HG02943 (cell line): ENCODE measurements at regions not wholly inside any gene's neighbourhood (a gene's known extent, or its start where the extent isn't known, plus 50 kb on each side); places are given as distances from the start of the nearest gene placed in this dataset.
"Not testable (repeated sequence)": the region's sequence is repeated elsewhere in the genome, so short reads cannot be mapped to it uniquely, and the experiment has no call there.

ENCODE experiments used
- ATAC-seq: cut with Tn5 transposase; IDR thresholded peaks from one replicate; pipeline ENCODE4 v1.9.1; 2021; ENCODE audit warnings: mild to moderate bottlenecking, low read depth, moderate library complexity; ENCODE audit not compliant: unreplicated experiment

- no peak for ATAC-seq
These were observed 79.7 kb upstream of the SSBP2 start for GRCh38 chr5:81830596-81830995.

DNA sequence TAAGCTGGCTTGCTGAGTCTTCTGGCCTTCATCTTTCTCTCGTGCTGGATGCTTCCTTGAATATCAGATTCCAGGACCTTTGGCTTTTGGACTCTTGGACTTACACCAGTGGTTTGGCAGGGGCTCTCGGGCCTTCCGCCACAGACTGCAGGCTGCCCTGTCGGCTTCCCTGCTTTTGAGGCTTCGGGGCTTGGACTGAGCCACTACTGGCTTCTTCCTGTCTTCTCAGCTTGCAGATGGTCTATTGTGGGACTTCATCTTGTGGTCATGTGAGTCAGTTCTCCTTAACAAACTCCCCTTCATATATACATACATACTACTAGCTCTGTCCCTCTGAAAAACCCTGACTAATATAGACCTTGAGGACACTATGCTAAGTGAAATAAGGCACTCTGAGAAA, 78.3 kb upstream of the SSBP2 start:
- no peak for ATAC-seq

DNA sequence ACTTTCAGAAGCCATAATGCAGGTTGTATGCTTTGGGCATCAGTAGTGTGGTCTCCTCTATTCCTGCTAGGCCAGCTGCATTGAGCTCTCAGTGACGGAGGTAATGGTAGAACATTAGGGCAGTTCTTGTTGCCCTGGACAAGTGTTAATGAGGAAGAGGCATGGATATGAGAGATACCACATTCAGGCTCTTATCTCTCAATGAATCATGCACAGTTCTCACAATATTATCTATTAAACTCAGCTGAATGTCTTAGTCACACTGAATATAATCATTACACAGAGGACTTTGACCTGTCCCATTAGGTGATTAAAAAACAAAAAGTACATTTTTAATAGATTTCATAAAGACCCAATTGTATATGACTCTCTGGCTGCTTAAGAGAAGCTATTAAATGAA, 76.6 kb upstream of the SSBP2 start:
- no peak for ATAC-seq

DNA sequence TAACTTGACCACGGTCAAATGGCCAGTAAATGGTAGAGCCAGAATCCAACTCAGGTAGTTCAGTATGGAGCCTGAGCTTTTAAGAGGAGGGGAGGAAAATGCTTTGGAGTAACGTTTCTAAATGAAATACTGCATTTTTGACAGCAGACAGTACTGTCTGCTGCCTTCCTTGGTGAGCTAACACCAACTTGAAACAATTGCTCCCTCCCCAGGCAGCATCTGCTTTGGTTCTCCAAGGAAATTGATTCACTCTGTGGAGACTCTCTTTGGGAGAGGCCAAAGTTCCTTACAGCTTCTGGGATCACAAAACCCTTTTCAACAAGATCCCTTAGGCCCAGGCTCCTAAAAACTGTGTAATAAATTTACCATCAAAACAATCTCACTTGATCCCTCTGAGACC, 75.2 kb upstream of the SSBP2 start:
- no peak for ATAC-seq

DNA sequence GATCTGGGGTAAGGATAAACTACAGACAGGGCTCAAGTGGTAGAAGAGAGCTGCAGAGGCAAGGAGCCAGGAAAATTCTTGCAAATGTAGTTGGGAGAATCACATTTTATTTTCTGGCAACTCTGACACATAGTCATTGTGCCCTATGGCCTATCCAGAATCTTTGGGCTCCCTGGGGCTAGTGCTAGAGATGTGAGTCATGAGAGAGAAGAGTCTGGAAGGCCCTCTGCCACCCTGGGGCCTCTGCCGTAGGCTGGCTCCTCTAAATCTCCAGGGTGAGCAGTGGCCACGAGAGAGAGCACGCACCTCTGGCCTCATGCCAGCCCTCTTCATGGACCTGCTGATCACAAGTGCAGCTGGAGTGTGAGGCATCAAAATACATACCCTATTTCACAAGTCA, 74.3 kb upstream of the SSBP2 start:
- ATAC-seq, result no peak

DNA sequence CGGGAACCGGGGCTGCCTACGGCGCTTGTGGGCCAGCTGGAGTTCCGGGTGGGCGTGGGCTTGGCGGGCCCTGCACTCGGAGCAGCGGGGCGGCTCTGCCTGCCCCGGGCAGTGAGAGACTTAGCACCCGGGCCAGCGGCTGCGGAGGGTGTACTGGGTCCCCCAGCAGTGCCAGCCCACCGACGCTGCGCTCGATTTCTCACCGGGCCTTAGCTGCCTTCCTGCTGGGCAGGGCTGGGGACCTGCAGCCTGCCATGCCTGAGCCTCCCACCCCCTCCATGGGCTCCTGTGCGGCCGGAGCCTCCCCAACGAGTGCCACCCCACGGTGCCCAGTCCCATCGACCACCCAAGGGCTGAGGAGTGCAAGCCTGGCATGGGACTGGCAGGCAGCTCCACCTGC, 72.8 kb upstream of the SSBP2 start:
- not testable (repeated sequence) for ATAC-seq

DNA sequence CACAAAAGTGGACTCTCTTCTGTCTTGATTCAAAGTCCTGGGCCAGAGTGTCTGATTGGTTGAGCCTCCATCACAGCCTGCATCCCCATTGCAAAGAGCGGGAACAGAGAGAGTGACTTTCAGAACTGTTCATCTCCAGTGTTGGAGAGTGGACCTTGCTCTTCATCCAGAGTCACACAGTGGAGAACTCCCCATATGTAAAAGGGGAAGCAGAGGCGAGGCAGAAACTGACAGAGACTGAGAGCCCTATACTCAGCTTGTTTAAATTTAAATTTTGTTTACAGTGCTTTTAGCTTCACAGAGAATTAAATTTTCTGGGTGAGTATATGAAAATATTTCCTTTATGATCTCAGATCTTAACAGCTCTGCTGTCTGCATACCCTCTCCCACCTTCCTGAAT, 70.0 kb upstream of the SSBP2 start:
- no peak for ATAC-seq

- no peak for ATAC-seq
These were observed 69.4 kb upstream of the SSBP2 start for GRCh38 chr5:81820318-81820636.

DNA sequence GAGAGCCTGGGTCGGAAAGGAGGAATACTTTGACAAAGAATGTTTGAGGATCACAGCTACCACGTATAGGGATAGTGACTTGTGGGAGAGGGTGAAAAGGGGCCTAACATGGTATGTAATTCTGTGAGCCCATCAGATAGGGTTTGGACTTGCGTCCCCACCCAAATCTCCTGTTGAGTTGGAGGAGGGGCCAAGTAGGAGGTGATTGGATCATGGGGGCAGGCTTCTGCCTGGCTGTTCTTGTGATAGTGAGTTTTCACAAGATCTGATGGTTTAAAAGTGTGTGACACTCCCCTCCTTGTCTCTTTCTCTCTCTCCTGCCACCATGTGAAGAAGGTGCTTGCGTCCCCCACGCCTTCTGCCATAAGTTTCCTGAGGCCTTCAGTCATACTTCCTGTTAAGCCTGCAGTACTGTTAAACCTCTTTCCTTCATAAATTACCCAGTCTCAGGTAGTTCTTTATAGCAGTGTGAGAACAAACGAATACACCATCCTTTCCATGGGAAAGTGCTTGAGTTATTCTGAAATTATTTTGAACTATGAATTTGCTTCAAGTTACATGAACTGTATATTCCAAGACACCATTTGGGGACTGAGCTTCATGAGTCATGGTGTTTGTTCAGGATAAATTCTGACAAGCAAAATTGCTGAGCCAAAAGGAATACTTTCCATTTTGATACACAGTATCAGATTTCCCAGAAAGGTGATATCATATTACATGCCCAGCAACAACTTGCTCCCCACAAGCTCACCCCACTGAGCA, 68.8 kb upstream of the SSBP2 start:
- ATAC-seq, result no peak

DNA sequence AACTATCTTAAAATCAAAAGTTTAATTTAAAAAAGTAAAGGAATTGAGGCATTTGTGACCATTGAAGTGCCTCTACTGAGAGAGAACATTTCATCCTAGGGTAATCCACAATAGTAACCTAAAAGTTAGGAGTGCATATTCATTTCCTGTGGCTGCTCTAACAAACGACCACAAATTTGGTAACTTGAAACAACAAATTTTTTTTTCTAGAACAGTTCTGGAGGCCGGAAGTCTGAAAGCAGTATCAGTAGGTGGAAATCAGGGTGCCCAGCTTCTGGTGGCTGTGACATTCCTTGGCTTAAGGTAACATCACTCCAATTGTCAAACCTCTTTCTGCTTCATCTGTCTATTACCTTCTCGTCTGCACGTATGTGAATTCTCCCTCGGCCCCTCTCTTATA, 67.1 kb upstream of the SSBP2 start:
- no peak for ATAC-seq

DNA sequence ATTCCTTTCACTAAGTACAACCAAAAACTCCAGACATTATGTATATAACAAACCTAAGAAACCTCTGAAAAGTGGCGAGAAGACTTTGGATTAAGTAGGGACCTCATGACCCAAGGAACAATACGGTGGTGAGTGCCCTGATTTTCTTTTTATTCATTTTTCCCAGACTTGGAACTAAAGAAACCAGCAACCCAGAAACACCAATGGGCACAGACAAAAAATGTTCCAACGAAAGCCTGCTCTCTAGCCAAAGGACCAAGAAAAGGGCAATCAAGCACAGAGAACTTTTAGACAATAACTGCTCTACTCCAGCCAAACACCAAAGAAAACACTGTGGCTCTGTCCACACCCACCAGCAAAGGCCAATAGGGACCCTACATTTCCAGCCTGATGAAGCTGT, 66.2 kb upstream of the SSBP2 start:
- ATAC-seq, result no peak

GRCh38 chr5:81815321-81815720, 64.4 kb upstream of the SSBP2 start:
- ATAC-seq, result no peak

GRCh38 chr5:81808106-81808505, 57.2 kb upstream of the SSBP2 start:
- no peak for ATAC-seq

DNA sequence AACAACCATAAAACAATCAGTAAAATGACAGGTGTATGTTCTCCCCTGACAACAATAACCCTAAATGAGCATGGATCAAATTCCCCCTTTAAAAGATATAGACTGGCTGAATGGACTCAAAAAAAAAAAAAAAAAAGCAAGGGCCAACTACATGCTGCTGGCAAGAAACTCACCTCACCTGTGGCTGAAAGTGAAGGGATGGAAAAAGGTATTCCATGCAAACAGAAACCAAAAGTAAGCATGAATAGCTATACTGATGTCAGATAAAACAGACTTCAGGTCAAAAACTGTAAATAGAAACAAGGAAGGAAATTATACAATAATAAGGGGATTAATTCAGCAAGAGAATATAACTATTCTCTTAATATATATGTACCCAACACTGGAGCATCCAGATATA, 54.2 kb upstream of the SSBP2 start:
- ATAC-seq, result no peak

GRCh38 chr5:81803812-81804211, 52.9 kb upstream of the SSBP2 start:
- ATAC-seq, result no peak

GRCh38 chr5:81802625-81803024, 51.7 kb upstream of the SSBP2 start:
- ATAC-seq, result no peak

GRCh38 chr5:81802020-81802419, 51.1 kb upstream of the SSBP2 start:
- ATAC-seq, result no peak

- ATAC-seq, result no peak
These were observed 49.9 kb upstream of the SSBP2 start for GRCh38 chr5:81800797-81801196.
